ENCODE measurements at regions not wholly inside any gene's neighbourhood (a gene's known extent, or its start where the extent isn't known, plus 50 kb on each side); places are given as distances from the start of the nearest gene placed in this dataset.

- Mint-ChIP-seq H3K36me3 (ENCODE audit: low read depth) (no peaks in the 10 kb centered on the region), H3K27ac (no peak overlapping the region), H3K4me1 (no peaks in the 10 kb centered on the region), H3K27me3 (peaks cover 34% of the 10 kb centered on the region), H3K4me3 (no peak overlapping the region)
- ATAC-seq = no peak
- no peak for DNase-seq
- H3K9me3 ChIP-seq (ENCODE audit: control insufficient read depth, low read length, poor library complexity, severe bottlenecking) = no peaks in the 10 kb centered on the region
Observed at GRCh38 chr10:10598297-10598696, 419.4 kb upstream of the CELF2 start.

- H3K9me3 ChIP-seq (ENCODE audit: control insufficient read depth, low read length, poor library complexity, severe bottlenecking) = no peaks in the 10 kb centered on the region
- DNase-seq (no peak), ATAC-seq (no peak)
- no peaks in the 10 kb centered on the region for H3K36me3 Mint-ChIP-seq (ENCODE audit: low read depth)
- H3K27me3 Mint-ChIP-seq = peaks cover 33% of the 10 kb centered on the region
- no peak overlapping the region for H3K27ac Mint-ChIP-seq
- H3K4me3 Mint-ChIP-seq = no peak overlapping the region
- no peaks in the 10 kb centered on the region for H3K4me1 Mint-ChIP-seq
Observed at GRCh38 chr10:10600004-10600403, 417.7 kb upstream of the CELF2 start.

DNA sequence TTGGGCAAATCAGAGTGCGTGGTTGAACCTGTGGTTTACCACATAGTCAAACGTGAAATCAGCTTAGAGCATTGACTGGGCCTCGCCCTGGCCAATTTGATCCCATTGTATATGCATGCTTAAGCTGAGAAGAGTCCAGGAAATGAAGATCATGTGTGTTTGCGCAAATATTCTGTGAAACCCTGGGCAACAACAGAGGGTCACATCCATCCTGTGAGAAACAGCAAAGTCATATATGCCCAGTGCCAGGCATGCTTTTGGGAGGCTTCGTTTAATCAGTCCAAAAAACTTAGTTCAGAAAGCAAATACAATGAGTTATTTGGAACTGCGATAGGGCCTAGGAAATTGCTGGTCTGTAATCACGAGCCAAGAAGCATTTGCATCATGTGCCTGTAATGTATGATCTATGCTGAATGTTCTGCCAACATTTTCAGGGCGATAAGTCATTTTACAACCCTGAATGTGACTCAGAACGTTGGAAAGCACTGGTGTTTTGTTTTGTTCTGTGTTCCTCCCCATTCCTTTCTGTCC, 412.1 kb upstream of the CELF2 start:
- ATAC-seq (no peak), DNase-seq (no peak)
- Mint-ChIP-seq H3K4me1 (no peaks in the 10 kb centered on the region), H3K27me3 (peaks cover 33% of the 10 kb centered on the region), H3K36me3 (ENCODE audit: low read depth) (no peaks in the 10 kb centered on the region), H3K4me3 (no peak overlapping the region), H3K27ac (no peak overlapping the region)
- no peaks in the 10 kb centered on the region for H3K9me3 ChIP-seq (ENCODE audit: control insufficient read depth, low read length, poor library complexity, severe bottlenecking)

DNA sequence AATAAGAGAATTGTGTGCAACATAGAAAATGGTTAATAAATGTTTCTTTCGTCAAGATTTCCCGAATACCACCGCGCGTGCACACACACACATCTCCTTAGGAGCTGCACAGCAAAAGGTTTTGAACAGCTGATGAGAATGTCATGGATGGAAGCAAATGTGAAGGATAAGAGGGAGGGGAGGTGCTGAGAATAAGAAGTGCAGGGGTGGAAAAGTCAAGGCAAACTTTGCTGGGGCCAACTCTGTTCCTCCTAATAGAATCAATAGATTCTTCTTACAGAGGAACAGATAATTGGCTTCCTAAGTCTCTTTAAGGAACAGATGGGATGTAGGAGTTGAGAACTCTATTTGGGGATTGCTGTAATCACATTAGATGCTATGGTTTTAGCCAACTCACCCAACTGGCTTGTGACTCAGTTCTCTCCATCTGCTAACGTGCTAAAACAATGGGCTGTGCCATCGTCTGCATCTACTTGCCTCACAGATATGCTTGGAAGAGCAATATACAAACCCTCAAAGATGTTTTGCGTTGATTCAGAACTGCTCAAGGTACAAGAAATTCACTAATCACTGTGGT, 408.2 kb upstream of the CELF2 start:
- Mint-ChIP-seq H3K27me3 (peaks cover 34% of the 10 kb centered on the region), H3K36me3 (ENCODE audit: low read depth) (no peaks in the 10 kb centered on the region), H3K4me3 (no peak overlapping the region), H3K4me1 (no peaks in the 10 kb centered on the region), H3K27ac (no peak overlapping the region)
- no peak for DNase-seq
- H3K9me3 ChIP-seq (ENCODE audit: control insufficient read depth, low read length, poor library complexity, severe bottlenecking) = no peaks in the 10 kb centered on the region
- no peak for ATAC-seq

GRCh38 chr10:10610171-10610570, 407.5 kb upstream of the CELF2 start:
- H3K4me1 Mint-ChIP-seq = no peaks in the 10 kb centered on the region
- no peak overlapping the region for H3K4me3 Mint-ChIP-seq

DNA sequence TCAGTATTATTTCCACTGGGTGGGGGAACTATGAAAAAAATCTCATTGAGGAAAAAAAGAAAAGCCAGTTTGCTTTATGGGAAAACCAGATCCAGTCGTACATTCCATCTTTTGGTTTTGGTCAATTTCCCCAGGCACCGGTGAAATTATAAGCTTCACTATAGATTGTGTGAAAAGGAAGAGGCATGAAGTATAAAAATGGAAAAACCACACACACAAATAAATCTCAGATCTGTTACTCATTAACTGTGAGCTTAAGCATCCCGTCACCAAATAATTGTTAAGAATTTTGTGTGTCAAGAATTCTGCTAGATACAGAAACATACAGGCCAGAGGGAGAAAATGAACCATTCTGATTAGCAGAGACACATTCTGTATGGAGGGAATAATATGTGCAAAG, 405.5 kb upstream of the CELF2 start:
- H3K27me3 Mint-ChIP-seq = peaks cover 34% of the 10 kb centered on the region
- no peaks in the 10 kb centered on the region for H3K9me3 ChIP-seq (ENCODE audit: control insufficient read depth, low read length, poor library complexity, severe bottlenecking)
- H3K36me3 Mint-ChIP-seq (ENCODE audit: low read depth) = no peaks in the 10 kb centered on the region
- H3K4me3 Mint-ChIP-seq = no peak overlapping the region
- DNase-seq (no peak), ATAC-seq (no peak)
- H3K27ac Mint-ChIP-seq = no peak overlapping the region
- H3K4me1 Mint-ChIP-seq = no peaks in the 10 kb centered on the region

More at GRCh38 chr10:10610171-10610570, 407.5 kb upstream of the CELF2 start:
- no peaks in the 10 kb centered on the region for H3K36me3 Mint-ChIP-seq (ENCODE audit: low read depth)
- DNase-seq (no peak), ATAC-seq (no peak)
- H3K27ac Mint-ChIP-seq = no peak overlapping the region
- H3K9me3 ChIP-seq (ENCODE audit: control insufficient read depth, low read length, poor library complexity, severe bottlenecking) = no peaks in the 10 kb centered on the region
- H3K27me3 Mint-ChIP-seq = peaks cover 34% of the 10 kb centered on the region

DNA sequence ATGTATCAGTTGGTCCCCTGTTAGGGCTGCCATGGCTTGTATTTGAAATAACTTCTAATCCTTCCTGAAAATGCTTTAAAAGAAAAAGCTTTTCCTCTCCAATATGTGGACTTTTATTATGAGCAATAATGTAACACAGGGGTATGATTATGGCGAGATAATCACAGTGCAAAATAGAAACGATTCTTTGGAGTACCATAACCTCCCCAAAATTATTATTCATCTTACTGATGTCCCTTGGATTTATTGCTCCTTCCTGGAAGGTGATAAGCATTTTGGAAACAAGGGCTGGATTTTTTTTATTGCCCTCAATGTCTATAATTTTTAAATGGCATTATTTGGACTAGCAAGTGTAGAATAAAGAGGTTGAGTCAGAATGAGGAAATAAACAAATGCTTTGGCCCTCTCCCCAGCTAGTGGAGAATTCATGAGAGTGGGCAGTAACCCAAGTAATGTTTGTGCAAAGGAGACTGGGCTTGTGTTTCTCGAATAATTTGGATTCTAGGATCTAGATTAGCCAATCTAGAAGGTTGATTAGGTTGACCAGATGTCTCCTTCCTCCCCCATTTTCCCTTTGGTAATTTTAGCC, 403.9 kb upstream of the CELF2 start:
- no peaks in the 10 kb centered on the region for H3K4me1 Mint-ChIP-seq
- peaks cover 34% of the 10 kb centered on the region for H3K27me3 Mint-ChIP-seq
- no peak for ATAC-seq
- no peak for DNase-seq
- H3K4me3 Mint-ChIP-seq = no peak overlapping the region
- no peaks in the 10 kb centered on the region for H3K36me3 Mint-ChIP-seq (ENCODE audit: low read depth)
- H3K27ac Mint-ChIP-seq = no peak overlapping the region
- no peaks in the 10 kb centered on the region for H3K9me3 ChIP-seq (ENCODE audit: control insufficient read depth, low read length, poor library complexity, severe bottlenecking)

GRCh38 chr10:10617686-10618085, 400.0 kb upstream of the CELF2 start:
- no peak overlapping the region for H3K4me3 Mint-ChIP-seq
- no peaks in the 10 kb centered on the region for H3K9me3 ChIP-seq (ENCODE audit: control insufficient read depth, low read length, poor library complexity, severe bottlenecking)
- DNase-seq = no peak
- peaks cover 15% of the 10 kb centered on the region for H3K27me3 Mint-ChIP-seq
- no peak for ATAC-seq
- no peaks in the 10 kb centered on the region for H3K36me3 Mint-ChIP-seq (ENCODE audit: low read depth)
- H3K27ac Mint-ChIP-seq = no peak overlapping the region
- H3K4me1 Mint-ChIP-seq = no peaks in the 10 kb centered on the region

- Mint-ChIP-seq H3K27me3 (peaks cover 10% of the 10 kb centered on the region), H3K4me1 (no peaks in the 10 kb centered on the region)
Observed at GRCh38 chr10:10618139-10618538, 399.5 kb upstream of the CELF2 start.

GRCh38 chr10:10623958-10624566, 393.6 kb upstream of the CELF2 start:
- H3K4me1 Mint-ChIP-seq = peaks cover 2% of the 10 kb centered on the region
- DNase-seq (no peak), ATAC-seq (no peak)
- H3K27me3 Mint-ChIP-seq = peaks cover 4% of the 10 kb centered on the region
- no peaks in the 10 kb centered on the region for H3K36me3 Mint-ChIP-seq (ENCODE audit: low read depth)
- no peak overlapping the region for H3K4me3 Mint-ChIP-seq
- H3K9me3 ChIP-seq (ENCODE audit: control insufficient read depth, low read length, poor library complexity, severe bottlenecking) = no peaks in the 10 kb centered on the region
- H3K27ac Mint-ChIP-seq = no peak overlapping the region

More at GRCh38 chr10:10618139-10618538, 399.5 kb upstream of the CELF2 start:
- ATAC-seq (no peak), DNase-seq (no peak)
- Mint-ChIP-seq H3K27ac (no peak overlapping the region), H3K4me3 (no peak overlapping the region), H3K36me3 (ENCODE audit: low read depth) (no peaks in the 10 kb centered on the region)
- H3K9me3 ChIP-seq (ENCODE audit: control insufficient read depth, low read length, poor library complexity, severe bottlenecking) = no peaks in the 10 kb centered on the region

DNA sequence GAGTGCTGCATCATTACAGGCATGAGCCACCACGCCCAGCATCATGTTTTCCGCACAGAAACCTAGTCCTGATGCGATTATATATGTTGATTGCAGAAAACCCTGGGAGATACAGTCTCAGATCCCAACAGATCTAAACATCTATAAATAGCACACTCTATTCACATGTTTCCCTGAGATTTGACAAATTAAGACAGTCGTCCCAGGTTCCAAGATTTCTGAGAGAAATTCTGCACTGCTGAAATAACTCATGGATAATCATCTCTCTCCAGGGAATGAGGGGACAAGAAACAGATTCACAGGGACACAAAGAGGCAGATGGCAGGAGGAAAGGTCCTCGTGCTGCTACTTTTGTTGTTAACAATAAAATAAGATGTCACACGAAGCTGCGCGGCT, 393.1 kb upstream of the CELF2 start:
- DNase-seq (no peak), ATAC-seq (no peak)
- no peaks in the 10 kb centered on the region for H3K9me3 ChIP-seq (ENCODE audit: control insufficient read depth, low read length, poor library complexity, severe bottlenecking)
- Mint-ChIP-seq H3K27me3 (peaks cover 4% of the 10 kb centered on the region), H3K4me1 (peaks cover 2% of the 10 kb centered on the region), H3K4me3 (no peak overlapping the region), H3K27ac (no peak overlapping the region), H3K36me3 (ENCODE audit: low read depth) (no peaks in the 10 kb centered on the region)

DNA sequence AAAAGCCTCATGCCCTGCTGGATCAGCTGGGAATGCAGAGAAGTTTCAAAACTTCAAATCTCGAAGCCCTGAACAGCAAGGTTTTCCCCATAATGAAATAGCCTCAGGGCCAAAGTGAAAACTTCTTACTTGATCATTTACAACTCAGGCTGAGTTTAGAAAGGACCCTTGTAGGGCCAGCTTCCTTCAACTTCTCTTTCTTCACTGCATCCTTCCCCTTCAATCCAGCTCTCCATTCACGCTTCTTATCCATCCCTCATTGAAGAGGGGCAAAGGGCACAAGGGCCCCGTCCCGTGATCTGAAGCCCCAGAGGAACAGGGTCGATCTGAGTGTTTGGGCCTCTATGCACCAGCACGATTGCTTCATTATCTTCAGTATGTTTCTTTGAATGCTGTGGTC, 392.2 kb upstream of the CELF2 start:
- peaks cover 2% of the 10 kb centered on the region for H3K4me1 Mint-ChIP-seq
- no peak overlapping the region for H3K4me3 Mint-ChIP-seq
- DNase-seq (no peak), ATAC-seq (no peak)
- no peaks in the 10 kb centered on the region for H3K9me3 ChIP-seq (ENCODE audit: control insufficient read depth, low read length, poor library complexity, severe bottlenecking)
- H3K36me3 Mint-ChIP-seq (ENCODE audit: low read depth) = no peaks in the 10 kb centered on the region
- H3K27me3 Mint-ChIP-seq = peaks cover 11% of the 10 kb centered on the region
- no peak overlapping the region for H3K27ac Mint-ChIP-seq

- H3K36me3 Mint-ChIP-seq (ENCODE audit: low read depth) = no peaks in the 10 kb centered on the region
- DNase-seq = no peak
Observed at GRCh38 chr10:10626734-10627133, 390.9 kb upstream of the CELF2 start.

DNA sequence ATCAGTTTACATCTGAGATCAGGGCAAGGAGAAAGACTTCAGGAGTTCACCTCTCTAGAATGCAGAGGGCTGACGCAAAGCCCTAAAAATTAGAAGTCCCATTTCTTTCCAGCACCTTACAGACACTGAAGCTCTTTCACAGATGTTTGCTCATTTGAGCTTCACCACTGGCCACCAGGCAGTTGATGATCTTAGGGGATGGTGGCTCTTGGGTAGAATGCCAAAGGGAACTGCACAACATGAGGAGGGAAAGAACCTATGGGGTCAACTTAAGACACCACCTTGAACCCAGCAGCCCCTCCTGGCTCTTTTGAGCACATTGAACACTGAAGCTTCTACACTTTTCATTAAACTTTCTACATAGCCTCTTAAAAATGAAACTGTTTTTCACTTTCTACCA, 390.3 kb upstream of the CELF2 start:
- DNase-seq (no peak), ATAC-seq (no peak)
- Mint-ChIP-seq H3K27me3 (peaks cover 24% of the 10 kb centered on the region), H3K27ac (no peak overlapping the region), H3K4me1 (peaks cover 2% of the 10 kb centered on the region), H3K4me3 (no peak overlapping the region), H3K36me3 (ENCODE audit: low read depth) (no peaks in the 10 kb centered on the region)
- no peaks in the 10 kb centered on the region for H3K9me3 ChIP-seq (ENCODE audit: control insufficient read depth, low read length, poor library complexity, severe bottlenecking)

More at GRCh38 chr10:10626734-10627133, 390.9 kb upstream of the CELF2 start:
- Mint-ChIP-seq H3K4me3 (no peak overlapping the region), H3K4me1 (peaks cover 2% of the 10 kb centered on the region), H3K27me3 (peaks cover 19% of the 10 kb centered on the region), H3K27ac (no peak overlapping the region)
- H3K9me3 ChIP-seq (ENCODE audit: control insufficient read depth, low read length, poor library complexity, severe bottlenecking) = no peaks in the 10 kb centered on the region
- no peak for ATAC-seq
